ENCODE measurements at regions not wholly inside any gene's neighbourhood (a gene's known extent, or its start where the extent isn't known, plus 50 kb on each side); places are given as distances from the start of the nearest gene placed in this dataset.

GRCh38 chr20:12079490-12079889, 161.8 kb downstream of the BTBD3 start:
- no peaks in the 10 kb centered on the region for H3K27me3 ChIP-seq (ENCODE audit: control insufficient read depth in 2 of 2, insufficient read depth in 2 of 2, low read length in 2 of 2)
- ATAC-seq (no peak), DNase-seq (ENCODE audit: extremely low read depth in 1 of 4, low spot score in 3 of 4) (no peak), FAIRE-seq (no peak)
- in situ Hi-C loops (cut with MboI) = no loop called here
- 0% methylated on average over 4 of the region's 4 CpGs for WGBS (ENCODE audit: insufficient coverage, low coverage, missing lambda C conversion rate)
- no peaks in the 10 kb centered on the region for H3K4me1 ChIP-seq (replicated peaks in 1 of 2; ENCODE audit: control insufficient read depth in 2 of 2, insufficient read depth in 2 of 2, low read length in 2 of 2)
- H3K9me1 ChIP-seq (ENCODE audit: control insufficient read depth, insufficient read depth, low read length) = no peaks in the 10 kb centered on the region
- no peak overlapping the region for H3K4me2 ChIP-seq (ENCODE audit: insufficient read depth, low read length)
- CTCF ChIA-PET (ENCODE audit: low intra/inter-chr PET ratio) = no interaction called here
- no peak overlapping the region for H3K9ac ChIP-seq (ENCODE audit: insufficient read depth in 1 of 2, low read depth in 2 of 2, low read length in 2 of 2)
- H3K27ac ChIP-seq (ENCODE audit: extremely low read depth, low read depth, low read length) = no peak overlapping the region
- no peak overlapping the region for H3K4me3 ChIP-seq
- H3K79me2 ChIP-seq (ENCODE audit: control insufficient read depth, insufficient read depth, low read length) = no peaks in the 10 kb centered on the region
- no peaks in the 10 kb centered on the region for H3K36me3 ChIP-seq (ENCODE audit: control insufficient read depth, insufficient read depth, low read length)
- BruUV-seq (replicated peaks) = no TSS peak
- H2AFZ ChIP-seq (ENCODE audit: low read depth, low read length) = no peak overlapping the region
- H4K20me1 ChIP-seq (replicated peaks; ENCODE audit: control insufficient read depth, insufficient read depth, low read length) = no peaks in the 10 kb centered on the region
- H3K9me3 ChIP-seq (replicated peaks; ENCODE audit: control insufficient read depth, insufficient read depth, low read depth, low read length) = no peaks in the 10 kb centered on the region
- TF ChIP-seq ATF7 (IDR thresholded peaks at IDR 0.05) (no peak), ZNF184 (CRISPR knock-in tag; IDR thresholded peaks at IDR 0.05) (no peak), SREBF1 (IDR thresholded peaks at IDR 0.05; ENCODE audit: borderline replicate concordance, low read depth, low read length) (no peak), ATF2 (CRISPR knock-in tag; IDR thresholded peaks at IDR 0.05) (no peak), CBFA2T2 (conservative IDR thresholded peaks at IDR 0.05) (no peak), PTTG1 (tag; IDR thresholded peaks at IDR 0.05; ENCODE audit: low read depth) (no peak), ZNF232 (CRISPR knock-in tag; IDR thresholded peaks at IDR 0.05) (no peak), RB1 (IDR thresholded peaks at IDR 0.05; ENCODE audit: low read depth) (no peak), RBM14 (IDR thresholded peaks at IDR 0.05; ENCODE audit: borderline replicate concordance, insufficient read depth, low read depth, low read length) (no peak), MCM5 (IDR thresholded peaks at IDR 0.05; ENCODE audit: low read depth) (no peak), SRSF1 (IDR thresholded peaks at IDR 0.05; ENCODE audit: low read depth, low read length) (no peak), CHD1 (IDR thresholded peaks at IDR 0.05; ENCODE audit: low read length) (no peak)
- intact Hi-C loops (cut with micrococcal nuclease) = no loop called here
- POLR2A ChIA-PET = interaction anchor here (0.6 kb wide), 1 partner anchor 9 kb away, joined by 3 read pairs; no protein-coding TSS in a partner anchor
